GM19035 (cell line): ENCODE measurements at regions not wholly inside any gene's neighbourhood (a gene's known extent, or its start where the extent isn't known, plus 50 kb on each side); places are given as distances from the start of the nearest gene placed in this dataset.
A peak's percentile ranks its signal among the peaks of the same experiment; 100 is the strongest.

Experiments
- ATAC-seq: cut with Tn5 transposase; IDR thresholded peaks from one replicate; pipeline ENCODE4 v1.9.1; 2021; ENCODE audit not compliant: unreplicated experiment

DNA sequence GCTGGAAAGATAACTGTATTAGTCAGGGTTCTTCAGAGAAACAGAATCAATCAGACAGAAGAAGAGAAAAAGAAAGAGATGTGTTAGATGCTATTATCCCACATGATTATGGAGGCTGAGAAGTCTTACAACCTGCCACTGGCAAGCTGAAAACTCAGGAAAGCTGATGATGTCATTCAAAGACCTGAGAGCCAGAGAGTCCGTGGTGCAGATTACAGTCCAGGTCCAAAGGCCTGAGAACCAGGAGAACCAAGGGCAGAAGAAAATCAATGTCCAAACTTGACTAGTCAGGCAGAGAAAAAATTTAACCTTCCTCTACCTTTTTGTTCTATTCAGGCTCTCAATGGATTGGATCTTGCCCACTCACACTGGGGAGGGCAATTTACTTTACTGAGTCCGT is 172.5 kb downstream of the QDPR start:
- ATAC-seq, result no peak

DNA sequence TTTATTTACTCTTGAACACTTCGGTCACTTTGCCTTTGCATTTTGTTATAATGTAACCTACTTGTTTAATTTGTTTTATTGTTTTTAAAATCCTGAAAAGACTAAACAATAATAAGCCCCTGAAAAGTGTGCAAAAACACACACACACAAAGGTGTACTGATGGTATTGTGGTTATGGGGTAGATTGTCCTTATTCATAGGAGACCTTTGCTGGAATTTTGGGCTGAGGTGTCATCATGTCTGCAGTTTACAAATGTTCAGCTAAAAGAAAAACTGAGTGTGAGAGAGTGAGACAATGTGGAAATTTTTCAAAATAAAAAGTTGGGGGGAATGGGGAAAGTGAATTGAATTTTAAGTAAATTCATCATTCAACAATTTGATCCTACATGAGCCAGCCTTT is 174.9 kb downstream of the QDPR start:
- ATAC-seq, result peak; percentile 2

GRCh38 chr4:17336524-17336961 is 175.3 kb downstream of the QDPR start:
- peak; percentile 98 for ATAC-seq

- ATAC-seq, result no peak
These were observed 175.8 kb downstream of the QDPR start for GRCh38 chr4:17336069-17336468.

DNA sequence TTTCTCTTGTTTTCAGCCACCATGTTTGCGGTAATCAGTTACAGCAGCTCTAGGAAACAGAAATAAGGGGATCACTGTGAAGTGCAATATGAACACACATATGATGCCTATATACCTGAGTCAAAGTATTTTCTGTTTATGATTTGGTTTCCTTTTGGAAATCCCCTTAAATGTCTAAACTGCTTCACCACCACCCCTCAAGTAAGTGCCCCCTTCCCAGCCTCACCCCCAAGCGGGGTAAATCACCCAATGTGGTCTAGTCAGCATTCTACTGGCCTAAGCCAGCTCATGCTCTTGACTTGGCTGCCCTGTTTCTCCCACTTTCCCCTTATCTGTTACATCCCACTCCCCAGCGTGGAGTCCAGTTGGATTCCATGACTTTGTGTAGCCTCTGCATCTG is 176.5 kb downstream of the QDPR start:
- no peak for ATAC-seq

GRCh38 chr4:17332478-17332877 is 179.4 kb downstream of the QDPR start:
- ATAC-seq, result no peak

- ATAC-seq, result no peak
These were observed 182.8 kb downstream of the QDPR start for GRCh38 chr4:17329046-17329445.

DNA sequence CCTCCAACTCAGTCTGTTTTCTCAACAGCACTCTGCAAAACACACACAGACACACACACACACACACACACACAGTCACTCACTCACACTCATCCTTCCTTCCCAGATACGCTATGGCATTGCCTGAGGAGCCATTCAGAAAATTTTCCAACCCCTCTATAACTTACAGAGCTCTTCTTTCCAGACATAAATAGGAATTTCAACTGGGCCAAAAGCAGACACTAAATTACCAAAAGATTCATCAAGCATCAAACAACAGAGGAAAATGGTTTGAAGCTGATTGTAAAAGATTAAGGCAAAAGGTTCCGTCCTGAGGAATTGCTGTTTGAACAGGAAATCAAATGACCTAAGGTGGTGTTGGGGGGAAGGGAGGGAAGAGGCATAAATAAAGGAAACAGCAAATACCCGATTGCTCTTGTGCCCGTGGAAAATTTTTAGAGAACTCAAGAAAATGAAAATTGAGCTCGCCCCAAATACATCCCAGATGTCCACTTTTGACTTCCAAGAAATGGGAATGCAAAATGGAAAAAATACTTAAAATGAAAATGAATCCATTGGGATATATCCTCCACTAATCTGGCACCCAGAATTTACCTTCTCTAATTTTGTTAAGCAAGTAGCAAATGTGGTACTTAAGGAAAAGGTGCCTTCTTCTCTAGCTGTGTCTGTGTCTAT is 183.6 kb downstream of the QDPR start:
- no peak for ATAC-seq

DNA sequence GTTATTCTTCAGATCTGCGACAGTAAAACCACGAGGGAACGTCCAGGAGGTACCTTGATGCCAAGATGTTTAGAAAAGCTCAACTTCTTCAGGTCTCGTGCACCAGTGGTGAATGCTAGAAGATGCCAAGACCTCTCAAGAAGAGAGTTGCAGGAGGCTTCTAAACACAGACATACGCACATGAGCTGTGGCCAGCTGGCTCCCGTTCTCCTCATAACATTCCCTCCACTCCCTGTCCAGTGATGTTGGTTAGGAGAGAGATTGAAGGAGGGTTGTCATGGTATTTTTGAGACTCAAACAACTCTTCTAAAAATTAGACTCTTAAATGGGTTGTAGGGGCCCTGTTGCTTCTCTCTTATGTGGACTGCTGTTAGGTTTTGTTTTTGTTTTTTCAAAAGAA is 184.3 kb downstream of the QDPR start:
- ATAC-seq, result no peak

GRCh38 chr4:17326756-17327155 is 185.1 kb downstream of the QDPR start:
- ATAC-seq, result no peak

DNA sequence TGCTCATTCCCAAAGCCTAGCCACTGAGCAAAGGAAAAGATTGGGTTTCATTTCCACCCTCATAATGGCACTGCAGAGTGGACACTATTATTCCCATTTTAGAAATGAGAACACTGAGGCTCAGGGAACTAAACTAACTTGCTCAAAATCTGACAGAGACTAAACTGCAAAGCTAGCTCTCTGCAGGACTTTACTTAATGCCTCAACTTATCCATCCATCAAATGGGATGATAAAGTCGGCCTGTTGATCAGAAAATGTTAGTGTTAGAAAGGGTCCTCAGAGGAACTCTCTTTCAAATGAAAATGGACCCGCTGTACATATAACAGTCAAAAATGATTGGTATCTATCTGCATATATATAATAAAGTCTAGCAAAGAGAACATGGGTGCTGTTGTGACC is 186.8 kb downstream of the QDPR start:
- ATAC-seq, result no peak

DNA sequence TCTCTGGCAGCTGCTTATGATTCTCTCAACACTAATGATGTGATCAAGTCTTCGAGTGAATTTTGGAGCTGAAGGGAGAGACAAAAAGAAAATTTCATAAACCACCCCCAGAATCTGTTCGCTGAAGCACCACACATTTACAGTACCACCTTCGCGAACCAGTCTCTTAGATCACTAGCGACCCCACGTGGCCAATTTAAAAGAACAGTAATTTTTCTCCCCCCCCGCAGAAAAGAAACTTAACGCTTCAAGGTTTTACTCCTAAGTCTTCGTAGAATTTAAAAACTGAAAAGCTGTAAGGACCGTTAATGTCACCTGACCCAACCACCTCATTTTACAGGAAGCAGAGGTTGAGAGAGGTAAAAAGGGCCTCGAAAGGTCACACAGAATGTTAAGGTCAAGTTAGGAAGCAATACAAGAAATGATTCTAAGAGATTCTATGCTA is 187.5 kb downstream of the QDPR start:
- ATAC-seq, result peak; percentile 67

- no peak for ATAC-seq
These were observed 188.1 kb downstream of the QDPR start for GRCh38 chr4:17323554-17324385.

- no peak for ATAC-seq
These were observed 189.4 kb downstream of the QDPR start for GRCh38 chr4:17322514-17322913.

GRCh38 chr4:17320046-17320445 is 191.8 kb downstream of the QDPR start:
- ATAC-seq, result no peak

GRCh38 chr4:17317526-17317925 is 194.4 kb downstream of the QDPR start:
- no peak for ATAC-seq

DNA sequence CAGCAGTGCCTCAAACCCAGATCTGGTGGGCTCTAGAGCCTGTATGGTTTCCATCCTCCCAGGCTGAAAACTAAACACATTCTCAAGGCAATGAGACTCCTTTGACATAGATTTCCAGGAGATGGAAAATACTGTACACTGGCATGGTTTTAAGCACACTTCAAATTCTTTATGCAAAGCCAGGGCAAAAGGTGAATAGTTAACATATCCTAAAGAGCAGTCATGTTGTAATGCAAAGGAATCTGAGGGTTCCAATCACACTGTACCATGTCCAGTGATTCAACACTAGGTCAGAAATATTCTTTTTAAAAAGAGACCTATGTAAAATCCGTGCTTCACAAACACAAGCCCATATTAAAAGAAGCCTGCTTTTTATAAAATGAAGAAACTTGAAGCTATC is 195.3 kb downstream of the QDPR start:
- no peak for ATAC-seq

DNA sequence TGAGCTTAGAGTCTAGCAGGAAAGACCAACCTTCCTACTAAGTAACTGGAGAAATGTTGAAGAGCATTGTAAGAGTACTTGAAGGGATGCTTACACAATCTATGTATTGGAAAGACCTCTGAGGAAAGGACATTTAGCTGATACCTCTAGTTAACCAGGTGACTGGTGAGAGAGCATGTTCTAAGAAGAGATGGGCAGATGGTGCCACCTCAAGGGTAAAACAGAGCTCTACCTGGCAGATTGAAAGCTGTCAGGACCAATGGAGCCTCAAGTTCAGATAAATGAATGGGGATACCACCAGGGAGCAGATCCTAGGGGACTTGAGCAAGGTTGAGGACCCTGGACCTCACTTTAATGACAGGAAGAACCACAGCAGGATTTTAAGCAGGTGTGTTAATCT is 196.4 kb downstream of the QDPR start:
- no peak for ATAC-seq

- ATAC-seq, result no peak
These were observed 198.7 kb downstream of the QDPR start for GRCh38 chr4:17313194-17313593.

GRCh38 chr4:17310269-17310652 is 201.6 kb downstream of the QDPR start:
- ATAC-seq, result no peak

DNA sequence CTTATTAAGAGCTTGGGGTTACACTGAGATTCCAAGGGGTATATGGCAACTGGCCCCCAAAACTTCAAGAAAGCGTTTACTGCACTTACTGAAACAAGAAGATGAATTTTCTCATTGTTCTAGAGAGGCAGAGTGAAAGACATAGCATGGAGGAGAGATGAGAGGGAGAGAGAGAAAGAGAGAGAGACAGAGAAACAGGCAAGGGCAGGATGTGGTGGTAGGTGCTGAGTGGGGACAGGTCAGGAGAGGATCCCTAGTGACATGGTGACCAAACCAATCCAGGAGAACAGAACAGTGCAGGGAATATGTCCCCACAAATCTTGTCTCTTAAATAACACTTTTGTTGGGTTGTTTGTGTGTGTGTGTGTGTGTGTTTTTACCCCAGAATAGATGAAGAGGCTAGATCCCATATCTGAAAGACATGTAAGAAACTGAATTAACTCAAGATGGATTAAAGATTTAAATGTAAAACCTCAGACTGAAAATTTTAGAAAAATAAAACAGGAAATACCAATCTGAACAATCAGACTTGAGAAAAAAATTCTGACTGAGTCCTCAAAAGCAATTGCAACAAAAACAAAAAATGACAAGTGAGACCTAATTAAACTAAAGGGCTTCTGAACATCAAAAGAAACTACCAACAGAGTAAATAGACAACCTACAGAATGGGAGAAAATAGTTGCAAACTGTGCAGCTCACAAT is 202.2 kb downstream of the QDPR start:
- ATAC-seq, result no peak

- no peak for ATAC-seq
These were observed 210.0 kb downstream of the QDPR start for GRCh38 chr4:17301869-17302268.
